Endodermal cell (in vitro differentiated cells): ENCODE measurements at regions not wholly inside any gene's neighbourhood (a gene's known extent, or its start where the extent isn't known, plus 50 kb on each side); places are given as distances from the start of the nearest gene placed in this dataset.

Experiments used
- DNase-seq: peaks from one replicate; pipeline ENCODE4 v3.0.0-alpha.2; 2017
- H3K27ac ChIP-seq: 2 replicates; pipeline ENCODE4 v1.5.1; 2013; ENCODE audit warnings: mild to moderate bottlenecking, low read depth, low read length, moderate library complexity
- H3K27me3 ChIP-seq: 2 replicates; pipeline ENCODE4 v1.6.1; 2013; ENCODE audit warnings: mild to moderate bottlenecking, low read length, moderate library complexity; ENCODE audit not compliant: insufficient read depth, control insufficient read depth, poor library complexity, severe bottlenecking
- H3K36me3 ChIP-seq: 2 replicates; pipeline ENCODE4 v1.7.0; 2013; ENCODE audit warnings: mild to moderate bottlenecking, low read length, moderate library complexity; ENCODE audit not compliant: control insufficient read depth, insufficient read depth
- H3K4me1 ChIP-seq: one replicate; pipeline ENCODE4 v1.7.0; 2013; ENCODE audit warnings: low read length; ENCODE audit not compliant: control insufficient read depth, insufficient read depth
- H3K4me3 ChIP-seq: 2 replicates; pipeline ENCODE4 v1.5.1; 2013; ENCODE audit warnings: mild to moderate bottlenecking, low read length, moderate library complexity
- H3K9ac ChIP-seq: 2 replicates; pipeline ENCODE4 v1.6.1; 2013; ENCODE audit warnings: mild to moderate bottlenecking, low read length, moderate library complexity; ENCODE audit not compliant: poor library complexity, severe bottlenecking; ENCODE audit errors: extremely low read depth
- H3K9me3 ChIP-seq: 2 replicates; pipeline ENCODE4 v1.6.1; 2013; ENCODE audit warnings: mild to moderate bottlenecking, low read length, moderate library complexity; ENCODE audit not compliant: control insufficient read depth
- H3K27ac Mint-ChIP-seq: 2 replicates; pipeline ENCODE4 v1.8.0; 2020; ENCODE audit warnings: mixed read lengths
- H3K27me3 Mint-ChIP-seq: 2 replicates; pipeline ENCODE4 v1.8.0; 2021; ENCODE audit warnings: mild to moderate bottlenecking, mixed read lengths; ENCODE audit not compliant: insufficient read depth
- H3K36me3 Mint-ChIP-seq: 2 replicates; pipeline ENCODE4 v1.8.0; 2020; ENCODE audit warnings: low read depth, mixed read lengths
- H3K4me1 Mint-ChIP-seq: 2 replicates; pipeline ENCODE4 v1.8.0; 2020; ENCODE audit warnings: mixed read lengths
- H3K4me3 Mint-ChIP-seq: 2 replicates; pipeline ENCODE4 v1.8.0; 2020; ENCODE audit warnings: mild to moderate bottlenecking, moderate library complexity, mixed read lengths
- H3K9me3 Mint-ChIP-seq: 2 replicates; pipeline ENCODE4 v1.8.0; 2020; ENCODE audit warnings: mild to moderate bottlenecking, mixed read lengths
- CTCF ChIP-seq: fragments of 200-600 bp; sonication (generic); conservative IDR thresholded peaks from 2 replicates; pipeline ENCODE4 v1.5.0; 2021; ENCODE audit warnings: antibody characterized with exemption, mild to moderate bottlenecking
- WGBS, 2 experiments: methylation state at CpG; one replicate each; pipeline versions ENCODE4 v1.1.5 to v1.1.7; 2013; ENCODE audit warnings: missing lambda C conversion rate in 2 of 2, mixed read lengths in 1 of 2; ENCODE audit not compliant: insufficient coverage in 1 of 2, insufficient read length in 1 of 2; 5-methylcytosine and 5-hydroxymethylcytosine counted together

- 94% methylated on average over 7 of the region's 7 CpGs; no CpG with 5 or more reads in 1 of the 2 experiments for WGBS, 2 experiments
- H3K4me3 Mint-ChIP-seq = no peak overlapping the region
These were observed 51.1 kb upstream of the UNC5C start for GRCh38 chr4:95599777-95600400.

More at GRCh38 chr4:95599777-95600400, 51.1 kb upstream of the UNC5C start:
- Histone ChIP-seq H3K27ac (no peak overlapping the region), H3K27me3 (no peaks in the 10 kb centered on the region), H3K9me3 (no peaks in the 10 kb centered on the region), H3K36me3 (no peaks in the 10 kb centered on the region), H3K9ac (no peak overlapping the region), H3K4me3 (no peak overlapping the region), H3K4me1 (no peaks in the 10 kb centered on the region)
- Mint-ChIP-seq H3K27me3 (no peaks in the 10 kb centered on the region), H3K4me1 (no peaks in the 10 kb centered on the region), H3K27ac (no peak overlapping the region), H3K9me3 (no peaks in the 10 kb centered on the region), H3K36me3 (no peaks in the 10 kb centered on the region)
- DNase-seq = no peak
- no peak for TF ChIP-seq CTCF
